Lung (tissue), 11 donors: ENCODE measurements at regions not wholly inside any gene's neighbourhood (a gene's known extent, or its start where the extent isn't known, plus 50 kb on each side); places are given as distances from the start of the nearest gene placed in this dataset.

Experiments used
- ATAC-seq: fragments of 200-7000 bp; cut with Tn5 transposase; one replicate; pipeline ENCODE4 v1.9.1; 2020; ENCODE audit warnings: moderate number of reproducible peaks; ENCODE audit not compliant: insufficient read depth, low FRiP score
- DNase-seq, 3 donors: peaks; one replicate each; pipeline ENCODE4 v3.0.0-alpha.2; 2013 to 2017
- H3K27ac ChIP-seq, 2 donors: one replicate each; pipeline ENCODE4 v1.5.1; 2013; ENCODE audit warnings: mild to moderate bottlenecking in 2 of 2, moderate library complexity in 2 of 2, control low read depth in 1 of 2, inconsistent platforms in 1 of 2, low read depth in 1 of 2, low read length in 1 of 2
- H3K27me3 ChIP-seq, 3 donors: one replicate each; pipeline ENCODE4 v1.5.1; 2013; ENCODE audit warnings: low read length in 2 of 3; ENCODE audit not compliant: control insufficient read depth in 3 of 3, insufficient read depth in 3 of 3
- H3K36me3 ChIP-seq, 4 donors: one replicate each; pipeline ENCODE4 v1.5.1; 2013; ENCODE audit warnings: low read length in 4 of 4, mild to moderate bottlenecking in 1 of 4, moderate library complexity in 1 of 4; ENCODE audit not compliant: control insufficient read depth in 4 of 4, insufficient read depth in 4 of 4
- H3K4me1 ChIP-seq, 5 donors: one replicate each; pipeline ENCODE4 v1.5.1; 2013; ENCODE audit warnings: low read length in 5 of 5, mild to moderate bottlenecking in 2 of 5, moderate library complexity in 1 of 5; ENCODE audit not compliant: control insufficient read depth in 5 of 5, insufficient read depth in 5 of 5
- H3K4me3 ChIP-seq: one replicate; pipeline ENCODE4 v1.5.1; 2013; ENCODE audit warnings: mild to moderate bottlenecking, control low read depth, moderate library complexity
- H3K9ac ChIP-seq, 2 donors: one replicate each; pipeline ENCODE4 v1.5.1; 2013; ENCODE audit warnings: low read length in 2 of 2, control low read depth in 1 of 2; ENCODE audit not compliant: insufficient read depth in 1 of 2
- H3K9me3 ChIP-seq, 4 donors: one replicate each; pipeline ENCODE4 v1.5.1; 2013; ENCODE audit warnings: low read length in 3 of 4, mild to moderate bottlenecking in 1 of 4, moderate library complexity in 1 of 4; ENCODE audit not compliant: control insufficient read depth in 4 of 4, insufficient read depth in 3 of 4
- WGBS, 2 donors: extraction: QIAGEN DNeasy Blood & Tissue Kit; methylation state at CpG; one replicate each; pipeline ENCODE4 v1.1.7; 2013; 5-methylcytosine and 5-hydroxymethylcytosine counted together
- TF ChIP-seq, protein P1 (sequence below): IDR thresholded peaks from 2 replicates; pipeline ENCODE4 v1.5.1; 2012; ENCODE audit warnings: mild to moderate bottlenecking; ENCODE audit errors: control extremely low read depth, extremely low read depth
- donor health status: control.
- donor health status: control.
- donor health status: Bipolar disorder and iron deficiency.
- donor health status: healthy.
- donor health status: DM: yes; HTN: yes; CAD: no.

DNA sequence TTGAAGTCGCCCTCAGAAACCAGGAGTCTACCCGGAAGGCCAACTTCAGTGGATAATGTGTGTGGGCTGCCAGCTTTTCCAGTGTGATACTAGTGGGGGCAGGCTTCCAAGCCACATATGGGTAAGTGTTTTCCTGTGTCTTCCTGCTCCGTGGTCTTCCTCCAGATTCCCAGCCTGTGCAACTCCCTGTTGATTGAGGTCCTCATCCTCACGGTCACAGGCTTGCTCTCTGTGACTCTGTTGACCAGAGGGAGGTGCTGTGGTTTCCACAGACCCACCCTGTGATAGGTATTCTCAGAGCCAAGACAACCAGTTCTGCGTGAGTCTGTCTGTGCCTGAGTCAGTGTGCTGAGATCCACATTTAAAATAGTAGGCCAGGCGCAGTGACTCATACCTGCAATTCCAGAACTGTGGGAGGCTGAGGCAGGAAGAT is 388.0 kb upstream of the IRX2 start:
- TF ChIP-seq, protein P1, sequence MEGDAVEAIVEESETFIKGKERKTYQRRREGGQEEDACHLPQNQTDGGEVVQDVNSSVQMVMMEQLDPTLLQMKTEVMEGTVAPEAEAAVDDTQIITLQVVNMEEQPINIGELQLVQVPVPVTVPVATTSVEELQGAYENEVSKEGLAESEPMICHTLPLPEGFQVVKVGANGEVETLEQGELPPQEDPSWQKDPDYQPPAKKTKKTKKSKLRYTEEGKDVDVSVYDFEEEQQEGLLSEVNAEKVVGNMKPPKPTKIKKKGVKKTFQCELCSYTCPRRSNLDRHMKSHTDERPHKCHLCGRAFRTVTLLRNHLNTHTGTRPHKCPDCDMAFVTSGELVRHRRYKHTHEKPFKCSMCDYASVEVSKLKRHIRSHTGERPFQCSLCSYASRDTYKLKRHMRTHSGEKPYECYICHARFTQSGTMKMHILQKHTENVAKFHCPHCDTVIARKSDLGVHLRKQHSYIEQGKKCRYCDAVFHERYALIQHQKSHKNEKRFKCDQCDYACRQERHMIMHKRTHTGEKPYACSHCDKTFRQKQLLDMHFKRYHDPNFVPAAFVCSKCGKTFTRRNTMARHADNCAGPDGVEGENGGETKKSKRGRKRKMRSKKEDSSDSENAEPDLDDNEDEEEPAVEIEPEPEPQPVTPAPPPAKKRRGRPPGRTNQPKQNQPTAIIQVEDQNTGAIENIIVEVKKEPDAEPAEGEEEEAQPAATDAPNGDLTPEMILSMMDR, result no peak
- H3K27me3 ChIP-seq, result no peaks in the 10 kb centered on the region
- H3K36me3 ChIP-seq, result no peaks in the 10 kb centered on the region
- no peak for DNase-seq
- H3K27ac ChIP-seq, result no peak overlapping the region
- no peak overlapping the region for H3K9ac ChIP-seq
- 74 to 82% methylated on average over 6 of the region's 6 CpGs for WGBS, 2 donors
- H3K4me3 ChIP-seq, result no peak overlapping the region
- ATAC-seq, result no peak
- H3K9me3 ChIP-seq, result peaks cover 0 to under 1% (median 0%) of the 10 kb centered on the region in 4 donors
- no peaks in the 10 kb centered on the region for H3K4me1 ChIP-seq

DNA sequence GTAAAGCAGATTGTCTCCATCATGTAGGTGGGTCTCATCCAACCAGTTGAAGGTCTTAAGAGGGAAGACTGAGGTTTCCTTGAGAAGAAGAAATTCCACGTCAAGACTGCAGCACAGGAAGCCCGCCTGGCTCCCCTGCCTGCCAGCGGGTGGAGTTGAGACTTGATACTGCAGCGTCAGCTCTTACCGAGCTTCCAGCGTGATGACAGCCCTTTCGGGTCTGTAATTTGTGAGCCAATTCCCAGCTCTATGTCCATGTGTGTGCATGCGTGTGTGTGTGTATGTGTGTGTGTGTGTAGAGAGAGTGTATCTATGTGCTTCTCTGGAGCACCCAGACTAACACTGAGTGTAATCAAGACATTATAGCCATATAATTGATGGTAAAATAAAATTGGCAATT is 379.7 kb upstream of the IRX2 start:
- TF ChIP-seq, protein P1, result no peak
- H3K36me3 ChIP-seq, result no peaks in the 10 kb centered on the region
- WGBS, 2 donors, result 58 to 63% methylated on average over 8 of the region's 8 CpGs
- H3K4me3 ChIP-seq, result no peak overlapping the region
- H3K4me1 ChIP-seq, result no peaks in the 10 kb centered on the region
- peaks cover 0 to 3% (median 0%) of the 10 kb centered on the region in 3 donors for H3K27me3 ChIP-seq
- ATAC-seq (no peak), DNase-seq (no peak)
- H3K27ac ChIP-seq, result no peak overlapping the region
- peaks cover 0 to 12% (median 0%) of the 10 kb centered on the region in 4 donors for H3K9me3 ChIP-seq
- no peak overlapping the region for H3K9ac ChIP-seq

DNA sequence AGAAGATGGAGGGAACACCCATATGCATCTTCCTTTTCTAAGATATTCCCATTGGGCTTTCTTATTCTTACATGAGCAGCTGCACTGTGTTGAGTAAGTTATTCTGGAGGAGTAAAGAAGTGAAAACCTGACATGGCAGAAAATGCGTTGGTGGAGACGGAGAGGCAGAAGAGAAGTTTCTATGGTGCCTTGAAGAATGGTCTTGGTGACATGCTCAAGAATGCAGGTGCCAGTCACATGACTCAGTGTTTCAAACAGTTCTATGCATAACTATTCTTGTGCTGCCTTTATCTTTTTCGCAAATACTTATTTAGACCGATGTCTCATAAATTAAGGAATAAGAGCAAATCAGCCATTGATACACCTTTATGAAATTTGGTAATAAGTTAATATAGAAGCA is 377.8 kb upstream of the IRX2 start:
- Histone ChIP-seq H3K9ac (no peak overlapping the region), H3K27ac (no peak overlapping the region), H3K4me1 (no peaks in the 10 kb centered on the region), H3K27me3 (peaks cover 0 to 3% (median 0%) of the 10 kb centered on the region in 3 donors), H3K9me3 (peaks cover 0 to 12% (median 0%) of the 10 kb centered on the region in 4 donors), H3K4me3 (no peak overlapping the region), H3K36me3 (no peaks in the 10 kb centered on the region)
- DNase-seq, result no peak
- TF ChIP-seq, protein P1, result no peak
- 93 to 94% methylated on average over 4 of the region's 4 CpGs for WGBS, 2 donors
- ATAC-seq, result no peak

DNA sequence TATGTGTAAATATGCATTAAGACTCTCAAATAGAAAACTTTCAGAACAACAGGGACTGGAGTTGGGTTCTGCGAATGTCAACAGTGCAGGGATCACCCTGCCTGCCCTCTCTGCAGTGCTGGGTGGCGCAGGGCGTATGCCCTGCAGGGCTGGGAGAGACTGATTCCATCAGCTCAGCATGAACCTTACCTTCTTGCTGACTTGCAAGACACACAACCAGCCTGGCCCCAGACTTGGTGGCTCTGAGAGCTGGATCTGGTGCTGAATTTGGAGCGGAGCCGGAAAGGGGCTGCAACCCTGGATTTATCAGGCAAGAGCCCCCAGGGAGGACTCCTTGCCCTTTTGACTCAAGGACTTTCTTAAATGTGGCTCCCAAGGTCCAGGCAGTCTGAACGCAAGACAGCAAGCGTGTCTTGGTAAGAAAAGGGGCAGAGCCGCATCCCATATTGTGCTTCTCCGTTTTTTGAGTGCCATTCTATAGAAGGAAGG is 376.0 kb upstream of the IRX2 start:
- TF ChIP-seq, protein P1, result no peak
- no peaks in the 10 kb centered on the region for H3K36me3 ChIP-seq
- ATAC-seq, result no peak
- DNase-seq, result no peak
- no peak overlapping the region for H3K4me3 ChIP-seq
- H3K9ac ChIP-seq, result no peak overlapping the region
- H3K9me3 ChIP-seq, result peaks cover 0 to 12% (median 0%) of the 10 kb centered on the region in 4 donors
- no peak overlapping the region for H3K27ac ChIP-seq
- 81 to 90% methylated on average over 9 of the region's 9 CpGs for WGBS, 2 donors
- no peaks in the 10 kb centered on the region for H3K4me1 ChIP-seq
- peaks cover 0 to 7% (median 3%) of the 10 kb centered on the region in 3 donors for H3K27me3 ChIP-seq
